ENCODE measurements at regions not wholly inside any gene's neighbourhood (a gene's known extent, or its start where the extent isn't known, plus 50 kb on each side); places are given as distances from the start of the nearest gene placed in this dataset.

GRCh38 chr4:66613591-66613990 lies 931.7 kb downstream of the CENPC start:
- TF ChIP-seq EZH2phosphoT487 (IDR thresholded peaks at IDR 0.05; ENCODE audit: borderline replicate concordance, low read length) (no peak), CTCF (IDR thresholded peaks at IDR 0.05; ENCODE audit: low read depth, low read length, poor library complexity, severe bottlenecking) (no peak)
- no peak overlapping the region for H3K4me2 ChIP-seq (ENCODE audit: low read length)
- H3K4me3 ChIP-seq (ENCODE audit: low read length), result no peak overlapping the region
- H3K36me3 ChIP-seq (ENCODE audit: control insufficient read depth, low read length), result no peaks in the 10 kb centered on the region
- no peaks in the 10 kb centered on the region for H4K20me1 ChIP-seq (ENCODE audit: control insufficient read depth, insufficient read depth, low read depth, low read length)
- H3K9me3 ChIP-seq (ENCODE audit: control insufficient read depth, insufficient read depth, low read length), result no peaks in the 10 kb centered on the region; the same call in 1 of the 2 replicates
- no peaks in the 10 kb centered on the region for H3K9me2 ChIP-seq (replicated peaks; ENCODE audit: control insufficient read depth, low read length)
- peaks cover 7% of the 10 kb centered on the region for H3K4me1 ChIP-seq (ENCODE audit: control insufficient read depth, low read length)
- no peak overlapping the region for H3K27ac ChIP-seq (ENCODE audit: low read depth, low read length)
- no peaks in the 10 kb centered on the region for H3K79me2 ChIP-seq (ENCODE audit: control insufficient read depth, low read length)
- no peaks in the 10 kb centered on the region for H3K27me3 ChIP-seq (ENCODE audit: control insufficient read depth, low read length)
- H3F3A ChIP-seq (ENCODE audit: control insufficient read depth, insufficient read depth), result no peaks in the 10 kb centered on the region

- Histone ChIP-seq H4K20me1 (ENCODE audit: control insufficient read depth, insufficient read depth, low read depth, low read length) (no peaks in the 10 kb centered on the region), H3K79me2 (ENCODE audit: control insufficient read depth, low read length) (no peaks in the 10 kb centered on the region), H3K36me3 (ENCODE audit: control insufficient read depth, low read length) (no peaks in the 10 kb centered on the region), H3F3A (ENCODE audit: control insufficient read depth, insufficient read depth) (no peaks in the 10 kb centered on the region), H3K27ac (ENCODE audit: low read depth, low read length) (no peak overlapping the region), H3K27me3 (ENCODE audit: control insufficient read depth, low read length) (no peaks in the 10 kb centered on the region), H3K4me3 (ENCODE audit: low read length) (no peak overlapping the region), H3K4me1 (ENCODE audit: control insufficient read depth, low read length) (peaks cover 7% of the 10 kb centered on the region), H3K9me2 (replicated peaks; ENCODE audit: control insufficient read depth, low read length) (no peaks in the 10 kb centered on the region), H3K9me3 (ENCODE audit: control insufficient read depth, insufficient read depth, low read length) (no peaks in the 10 kb centered on the region; the same call in 1 of the 2 replicates), H3K4me2 (ENCODE audit: low read length) (no peak overlapping the region)
- TF ChIP-seq CTCF (IDR thresholded peaks at IDR 0.05; ENCODE audit: low read depth, low read length, poor library complexity, severe bottlenecking), result no peak
- TF ChIP-seq EZH2phosphoT487 (IDR thresholded peaks at IDR 0.05; ENCODE audit: borderline replicate concordance, low read length), result no peak
These were observed 936.3 kb downstream of the CENPC start for GRCh38 chr4:66609014-66609413.

DNA sequence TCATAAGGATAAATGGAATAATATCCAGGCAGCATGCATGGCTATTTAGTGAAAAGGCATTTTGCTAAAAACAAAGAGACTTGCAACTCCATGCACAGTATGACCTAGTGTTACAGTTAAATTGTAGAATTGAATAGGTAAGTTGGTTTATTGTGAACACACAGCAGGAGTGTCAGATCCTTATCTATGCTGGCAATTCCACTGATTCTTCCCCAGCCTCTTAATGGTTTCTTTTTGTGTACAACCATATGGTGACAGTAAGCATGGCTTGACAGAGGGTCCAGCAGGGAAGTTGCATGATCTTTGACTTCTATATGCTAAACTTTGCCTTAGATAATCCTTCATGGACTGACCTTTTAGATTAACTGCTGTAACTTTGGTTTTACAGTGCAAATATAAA lies 936.6 kb upstream of the EPHA5 start:
- Histone ChIP-seq H3K27me3 (ENCODE audit: control insufficient read depth, low read length) (no peaks in the 10 kb centered on the region), H3K4me1 (ENCODE audit: control insufficient read depth, low read length) (peaks cover 7% of the 10 kb centered on the region), H3K4me2 (ENCODE audit: low read length) (no peak overlapping the region), H3K79me2 (ENCODE audit: control insufficient read depth, low read length) (no peaks in the 10 kb centered on the region), H3K9me3 (ENCODE audit: control insufficient read depth, insufficient read depth, low read length) (no peaks in the 10 kb centered on the region), H3K9me2 (replicated peaks; ENCODE audit: control insufficient read depth, low read length) (no peaks in the 10 kb centered on the region), H3K36me3 (ENCODE audit: control insufficient read depth, low read length) (no peaks in the 10 kb centered on the region), H3K4me3 (ENCODE audit: low read length) (no peak overlapping the region), H4K20me1 (ENCODE audit: control insufficient read depth, insufficient read depth, low read depth, low read length) (no peaks in the 10 kb centered on the region), H3F3A (ENCODE audit: control insufficient read depth, insufficient read depth) (no peaks in the 10 kb centered on the region), H3K27ac (ENCODE audit: low read depth, low read length) (no peak overlapping the region)
- TF ChIP-seq EZH2phosphoT487 (IDR thresholded peaks at IDR 0.05; ENCODE audit: borderline replicate concordance, low read length), result no peak
- no peak for TF ChIP-seq CTCF (IDR thresholded peaks at IDR 0.05; ENCODE audit: low read depth, low read length, poor library complexity, severe bottlenecking)

DNA sequence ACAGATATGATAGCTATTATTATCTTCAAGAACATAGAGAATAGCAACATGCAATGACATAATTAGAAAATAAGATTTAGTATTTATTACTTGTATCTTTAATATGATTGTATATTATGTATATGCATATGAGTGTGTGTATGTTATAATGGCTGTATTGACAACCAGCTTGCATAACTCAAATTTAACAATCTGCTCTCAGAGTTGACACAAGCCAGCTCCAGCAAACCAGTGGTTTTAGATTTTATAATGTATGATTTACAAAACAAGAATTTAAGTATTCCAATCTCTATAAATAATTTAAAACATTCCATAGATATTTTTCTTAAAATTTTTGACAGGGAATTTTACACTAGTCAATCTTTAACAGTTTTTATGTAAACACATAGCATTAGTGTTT lies 935.9 kb upstream of the EPHA5 start:
- no peaks in the 10 kb centered on the region for H3K27me3 ChIP-seq (ENCODE audit: control insufficient read depth, low read length)
- H4K20me1 ChIP-seq (ENCODE audit: control insufficient read depth, insufficient read depth, low read depth, low read length), result no peaks in the 10 kb centered on the region
- no peaks in the 10 kb centered on the region for H3K79me2 ChIP-seq (ENCODE audit: control insufficient read depth, low read length)
- H3K36me3 ChIP-seq (ENCODE audit: control insufficient read depth, low read length), result no peaks in the 10 kb centered on the region
- no peak overlapping the region for H3K4me3 ChIP-seq (ENCODE audit: low read length)
- H3K4me1 ChIP-seq (ENCODE audit: control insufficient read depth, low read length), result peaks cover 7% of the 10 kb centered on the region
- H3K4me2 ChIP-seq (ENCODE audit: low read length), result no peak overlapping the region
- H3F3A ChIP-seq (ENCODE audit: control insufficient read depth, insufficient read depth), result no peaks in the 10 kb centered on the region
- TF ChIP-seq CTCF (IDR thresholded peaks at IDR 0.05; ENCODE audit: low read depth, low read length, poor library complexity, severe bottlenecking) (no peak), EZH2phosphoT487 (IDR thresholded peaks at IDR 0.05; ENCODE audit: borderline replicate concordance, low read length) (no peak)
- no peaks in the 10 kb centered on the region for H3K9me2 ChIP-seq (replicated peaks; ENCODE audit: control insufficient read depth, low read length)
- no peaks in the 10 kb centered on the region for H3K9me3 ChIP-seq (ENCODE audit: control insufficient read depth, insufficient read depth, low read length)
- no peak overlapping the region for H3K27ac ChIP-seq (ENCODE audit: low read depth, low read length)
